Activated B cell treated with CpG ODN at 0.5 μM for 24 hours (primary cell): ENCODE measurements at regions not wholly inside any gene's neighbourhood (a gene's known extent, or its start where the extent isn't known, plus 50 kb on each side); places are given as distances from the start of the nearest gene placed in this dataset.

Experiments
- ATAC-seq: fragments of 200-7000 bp; cut with Tn5 transposase; one replicate; pipeline ENCODE4 v1.10.0; 2021; ENCODE audit warnings: low read depth, mild to moderate bottlenecking, moderate library complexity
- CTCF ChIA-PET: fragments of 350-600 bp; sonication (Branson Sonifier 250); formaldehyde crosslinking; loops from one replicate; lab custom pipeline; 2021; ENCODE audit warnings: antibody characterized with exemption; lab: Charles Lee
- POLR2A ChIA-PET: fragments of 350-600 bp; sonication (Branson Sonifier 250); formaldehyde crosslinking; loops from one replicate; lab custom pipeline; 2021; ENCODE audit warnings: antibody characterized with exemption; lab: Charles Lee
- DNase-seq: peaks from one replicate; pipeline ENCODE4 v3.0.0; 2022
- H3K27ac Mint-ChIP-seq: one replicate; pipeline ENCODE4 v1.8.0; 2020; ENCODE audit warnings: mixed read lengths
- H3K27me3 Mint-ChIP-seq: one replicate; pipeline ENCODE4 v1.8.0; 2021; ENCODE audit warnings: mixed read lengths
- H3K36me3 Mint-ChIP-seq: one replicate; pipeline ENCODE4 v1.8.0; 2021; ENCODE audit warnings: low read depth, mixed read lengths
- H3K4me1 Mint-ChIP-seq: one replicate; pipeline ENCODE4 v1.8.0; 2021; ENCODE audit warnings: mixed read lengths
- H3K4me3 Mint-ChIP-seq: one replicate; pipeline ENCODE4 v1.8.0; 2020; ENCODE audit warnings: mild to moderate bottlenecking, mixed read lengths
- H3K9me3 Mint-ChIP-seq: one replicate; pipeline ENCODE4 v1.8.0; 2020; ENCODE audit warnings: mixed read lengths
- CTCF ChIP-seq: fragments of 200-600 bp; IDR thresholded peaks from one replicate; pipeline ENCODE4 v1.8.0; 2022; ENCODE audit warnings: antibody characterized with exemption, mild to moderate bottlenecking
- intact Hi-C: fragments of 100-400 bp; cut with micrococcal nuclease; formaldehyde crosslinking; loops from one replicate; pipeline ENCODE4 v1.15.1; 2024

GRCh38 chr18:61706276-61706915 is 186.4 kb downstream of the RNF152 start:
- H3K27ac Mint-ChIP-seq = no peak overlapping the region
- no peak for TF ChIP-seq CTCF
- ChIA-PET POLR2A (no interaction called here), CTCF (no interaction called here)
- H3K27me3 Mint-ChIP-seq = peaks cover 2% of the 10 kb centered on the region
- intact Hi-C loops = no loop called here
- H3K4me1 Mint-ChIP-seq = no peaks in the 10 kb centered on the region
- no peaks in the 10 kb centered on the region for H3K36me3 Mint-ChIP-seq
- DNase-seq = no peak
- no peak overlapping the region for H3K4me3 Mint-ChIP-seq
- ATAC-seq = no peak
- H3K9me3 Mint-ChIP-seq = no peaks in the 10 kb centered on the region

DNA sequence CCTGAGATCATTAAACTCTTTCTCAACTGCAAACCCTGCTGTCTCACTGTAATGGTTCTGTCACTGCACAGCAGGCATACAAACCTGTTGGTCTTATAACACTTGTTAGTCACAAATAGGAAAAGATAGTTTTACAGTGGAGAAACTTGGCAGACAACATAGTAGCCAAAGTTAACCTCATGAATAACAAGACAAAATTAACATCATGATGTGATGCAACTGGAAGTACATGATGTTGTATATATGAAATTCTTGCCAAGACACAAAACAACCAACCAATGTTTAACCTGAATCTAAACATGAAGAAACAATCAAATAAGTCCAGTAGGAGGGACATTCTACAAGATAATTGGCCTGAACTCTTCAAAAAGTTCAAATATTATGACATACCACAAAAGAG is 189.3 kb downstream of the RNF152 start:
- no peak overlapping the region for H3K27ac Mint-ChIP-seq
- POLR2A ChIA-PET = no interaction called here
- CTCF ChIA-PET = no interaction called here
- no peak for ATAC-seq
- no peaks in the 10 kb centered on the region for H3K9me3 Mint-ChIP-seq
- H3K4me3 Mint-ChIP-seq = no peak overlapping the region
- no peak for TF ChIP-seq CTCF
- no peaks in the 10 kb centered on the region for H3K36me3 Mint-ChIP-seq
- no peaks in the 10 kb centered on the region for H3K4me1 Mint-ChIP-seq
- H3K27me3 Mint-ChIP-seq = peaks cover 2% of the 10 kb centered on the region
- intact Hi-C loops = no loop called here
- no peak for DNase-seq

- H3K4me1 Mint-ChIP-seq = no peaks in the 10 kb centered on the region
- H3K27ac Mint-ChIP-seq = no peak overlapping the region
- no peaks in the 10 kb centered on the region for H3K36me3 Mint-ChIP-seq
- peaks cover 2% of the 10 kb centered on the region for H3K27me3 Mint-ChIP-seq
- ChIA-PET CTCF (no interaction called here), POLR2A (no interaction called here)
- no peak overlapping the region for H3K4me3 Mint-ChIP-seq
- no peak for DNase-seq
- intact Hi-C loops = no loop called here
- H3K9me3 Mint-ChIP-seq = no peaks in the 10 kb centered on the region
- no peak for ATAC-seq
- no peak for TF ChIP-seq CTCF
Observed at GRCh38 chr18:61702007-61702406, 190.8 kb downstream of the RNF152 start.

DNA sequence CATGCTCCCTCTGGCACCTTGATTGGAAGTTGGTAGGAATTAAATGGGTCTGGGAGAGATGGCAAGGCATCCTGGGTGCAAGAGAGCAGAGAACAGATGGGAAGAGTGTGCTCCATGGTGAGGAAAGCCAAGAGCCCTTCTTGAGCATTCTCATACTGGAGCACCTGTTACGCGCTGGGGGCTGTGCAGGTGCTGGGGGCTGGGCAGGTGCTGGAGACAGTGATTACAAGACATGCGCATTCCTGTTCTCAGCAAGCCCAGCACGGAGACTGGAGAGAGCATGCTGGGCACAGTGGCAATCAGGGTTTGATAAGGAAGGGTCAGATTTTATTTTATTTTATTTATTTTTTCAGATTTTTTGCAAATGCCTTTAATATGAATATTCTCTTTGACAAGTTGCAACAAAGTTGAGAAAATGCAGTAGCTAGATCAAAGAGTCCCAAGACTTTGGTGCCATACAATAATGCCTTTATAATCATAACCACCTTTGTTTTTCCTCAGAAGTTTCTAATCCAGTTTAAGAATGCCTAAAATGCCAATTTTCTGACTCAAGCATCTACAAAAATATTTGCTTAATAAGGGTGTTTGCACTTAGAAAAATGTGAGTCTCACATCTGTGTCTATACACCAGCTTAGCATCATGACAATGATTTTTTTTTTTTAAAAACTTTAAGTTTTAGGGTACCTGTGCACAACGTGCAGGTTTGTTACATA is 193.3 kb downstream of the RNF152 start:
- no peak for ATAC-seq
- CTCF ChIA-PET = no interaction called here
- Mint-ChIP-seq H3K36me3 (no peaks in the 10 kb centered on the region), H3K9me3 (peaks cover 2% of the 10 kb centered on the region), H3K27ac (no peak overlapping the region), H3K4me1 (no peaks in the 10 kb centered on the region), H3K27me3 (no peaks in the 10 kb centered on the region), H3K4me3 (no peak overlapping the region)
- TF ChIP-seq CTCF = no peak
- POLR2A ChIA-PET = no interaction called here
- DNase-seq = no peak
- intact Hi-C loops = no loop called here

GRCh38 chr18:61697306-61697909 is 195.4 kb downstream of the RNF152 start:
- Mint-ChIP-seq H3K4me3 (no peak overlapping the region), H3K36me3 (no peaks in the 10 kb centered on the region), H3K9me3 (peaks cover 2% of the 10 kb centered on the region), H3K4me1 (no peaks in the 10 kb centered on the region), H3K27ac (no peak overlapping the region), H3K27me3 (no peaks in the 10 kb centered on the region)
- DNase-seq (no peak), ATAC-seq (no peak)
- TF ChIP-seq CTCF = no peak
- intact Hi-C loops = no loop called here
- CTCF ChIA-PET = no interaction called here
- POLR2A ChIA-PET = no interaction called here
